HS-5 (cell line): ENCODE measurements at regions not wholly inside any gene's neighbourhood (a gene's known extent, or its start where the extent isn't known, plus 50 kb on each side); places are given as distances from the start of the nearest gene placed in this dataset.

Experiments used
- DNase-seq: peaks from one replicate; pipeline ENCODE4 v3.0.0-alpha.2; 2012; ENCODE audit warnings: low read depth

GRCh38 chr16:65956100-65956499 is 410.4 kb upstream of the CDH5 start:
- DNase-seq = no peak

- DNase-seq = no peak
Observed at GRCh38 chr16:65954446-65954845, 412.0 kb upstream of the CDH5 start.

- DNase-seq = no peak
Observed at GRCh38 chr16:65950211-65950610, 416.3 kb upstream of the CDH5 start.

GRCh38 chr16:65948361-65948760 is 418.1 kb upstream of the CDH5 start:
- DNase-seq = no peak

- DNase-seq = no peak
Observed at GRCh38 chr16:65947951-65948350, 418.5 kb upstream of the CDH5 start.

- no peak for DNase-seq
Observed at GRCh38 chr16:65945493-65945892, 421.0 kb upstream of the CDH5 start.

GRCh38 chr16:65944361-65944760 is 422.1 kb upstream of the CDH5 start:
- no peak for DNase-seq

GRCh38 chr16:65940711-65941110 is 425.8 kb upstream of the CDH5 start:
- no peak for DNase-seq

GRCh38 chr16:65938083-65938482 is 428.4 kb upstream of the CDH5 start:
- DNase-seq = no peak

GRCh38 chr16:65937455-65937854 is 429.0 kb upstream of the CDH5 start:
- DNase-seq = no peak

- DNase-seq = no peak
Observed at GRCh38 chr16:65936096-65936495, 430.4 kb upstream of the CDH5 start.

GRCh38 chr16:65934443-65934842 is 432.0 kb upstream of the CDH5 start:
- no peak for DNase-seq

GRCh38 chr16:65933703-65934102 is 432.8 kb upstream of the CDH5 start:
- no peak for DNase-seq

- no peak for DNase-seq
Observed at GRCh38 chr16:65932350-65933072, 434.0 kb upstream of the CDH5 start.

GRCh38 chr16:65922923-65923322 is 443.6 kb upstream of the CDH5 start:
- DNase-seq = no peak

- no peak for DNase-seq
Observed at GRCh38 chr16:65919986-65920376, 446.5 kb upstream of the CDH5 start.

GRCh38 chr16:65919145-65919985 is 447.1 kb upstream of the CDH5 start:
- DNase-seq = no peak

- DNase-seq = no peak
Observed at GRCh38 chr16:65917466-65917865, 449.0 kb upstream of the CDH5 start.

GRCh38 chr16:65916995-65917394 is 449.5 kb upstream of the CDH5 start:
- DNase-seq = no peak

GRCh38 chr16:65910291-65910690 is 456.2 kb upstream of the CDH5 start:
- no peak for DNase-seq

- DNase-seq = no peak
Observed at GRCh38 chr16:65909310-65910050, 457.0 kb upstream of the CDH5 start.

GRCh38 chr16:65908568-65908967 is 457.9 kb upstream of the CDH5 start:
- DNase-seq = no peak

- DNase-seq = no peak
Observed at GRCh38 chr16:65905331-65905730, 461.2 kb upstream of the CDH5 start.
